ENCODE measurements at regions not wholly inside any gene's neighbourhood (a gene's known extent, or its start where the extent isn't known, plus 50 kb on each side); places are given as distances from the start of the nearest gene placed in this dataset.
"Not testable (repeated sequence)": the region's sequence is repeated elsewhere in the genome, so short reads cannot be mapped to it uniquely, and the experiment has no call there.

GRCh38 chr5:91256142-91256524 is 127.0 kb downstream of the ARRDC3 start:
- FAIRE-seq (no peak), DNase-seq (ENCODE audit: insufficient read length) (no peak)
- TF ChIP-seq POLR2A (IDR thresholded peaks at IDR 0.05; ENCODE audit: low read depth, low read length): no peak
- no peak for TF ChIP-seq TAF1 (IDR thresholded peaks at IDR 0.05; ENCODE audit: borderline replicate concordance, low read depth, low read length)
- TF ChIP-seq POLR2AphosphoS5 (IDR thresholded peaks at IDR 0.05; ENCODE audit: low read depth, low read length): no peak

GRCh38 chr5:91255396-91256141 is 127.5 kb downstream of the ARRDC3 start:
- FAIRE-seq (no peak), DNase-seq (ENCODE audit: insufficient read length) (no peak)
- no peak for TF ChIP-seq TAF1 (IDR thresholded peaks at IDR 0.05; ENCODE audit: borderline replicate concordance, low read depth, low read length)
- no peak for TF ChIP-seq POLR2AphosphoS5 (IDR thresholded peaks at IDR 0.05; ENCODE audit: low read depth, low read length)
- TF ChIP-seq POLR2A (IDR thresholded peaks at IDR 0.05; ENCODE audit: low read depth, low read length): no peak

GRCh38 chr5:91252916-91253315 is 130.2 kb downstream of the ARRDC3 start:
- DNase-seq (ENCODE audit: insufficient read length) (no peak), FAIRE-seq (no peak)
- TF ChIP-seq POLR2AphosphoS5 (IDR thresholded peaks at IDR 0.05; ENCODE audit: low read depth, low read length) (no peak), POLR2A (IDR thresholded peaks at IDR 0.05; ENCODE audit: low read depth, low read length) (no peak), TAF1 (IDR thresholded peaks at IDR 0.05; ENCODE audit: borderline replicate concordance, low read depth, low read length) (no peak)

GRCh38 chr5:91245871-91246270 is 137.2 kb downstream of the ARRDC3 start:
- TF ChIP-seq POLR2AphosphoS5 (IDR thresholded peaks at IDR 0.05; ENCODE audit: low read depth, low read length) (no peak), TAF1 (IDR thresholded peaks at IDR 0.05; ENCODE audit: borderline replicate concordance, low read depth, low read length) (no peak), POLR2A (IDR thresholded peaks at IDR 0.05; ENCODE audit: low read depth, low read length) (no peak)
- no peak for FAIRE-seq
- DNase-seq (ENCODE audit: insufficient read length): no peak

- no peak for FAIRE-seq
- TF ChIP-seq POLR2AphosphoS5 (IDR thresholded peaks at IDR 0.05; ENCODE audit: low read depth, low read length) (no peak), TAF1 (IDR thresholded peaks at IDR 0.05; ENCODE audit: borderline replicate concordance, low read depth, low read length) (no peak)
Measured at GRCh38 chr5:91245074-91245452, 138.1 kb downstream of the ARRDC3 start.

GRCh38 chr5:91244380-91245073 is 138.6 kb downstream of the ARRDC3 start:
- FAIRE-seq (peak; percentile 51), DNase-seq (ENCODE audit: insufficient read length) (no peak)
- TF ChIP-seq TAF1 (IDR thresholded peaks at IDR 0.05; ENCODE audit: borderline replicate concordance, low read depth, low read length) (no peak), POLR2AphosphoS5 (IDR thresholded peaks at IDR 0.05; ENCODE audit: low read depth, low read length) (no peak), POLR2A (IDR thresholded peaks at IDR 0.05; ENCODE audit: low read depth, low read length) (no peak)

More at GRCh38 chr5:91245074-91245452, 138.1 kb downstream of the ARRDC3 start:
- no peak for DNase-seq (ENCODE audit: insufficient read length)

GRCh38 chr5:91243852-91244251 is 139.3 kb downstream of the ARRDC3 start:
- no peak for DNase-seq (ENCODE audit: insufficient read length)
- TF ChIP-seq POLR2AphosphoS5 (IDR thresholded peaks at IDR 0.05; ENCODE audit: low read depth, low read length): no peak
- TF ChIP-seq TAF1 (IDR thresholded peaks at IDR 0.05; ENCODE audit: borderline replicate concordance, low read depth, low read length): no peak
- TF ChIP-seq POLR2A (IDR thresholded peaks at IDR 0.05; ENCODE audit: low read depth, low read length): no peak
- FAIRE-seq: no peak

- TF ChIP-seq TAF1 (IDR thresholded peaks at IDR 0.05; ENCODE audit: borderline replicate concordance, low read depth, low read length) (no peak), POLR2AphosphoS5 (IDR thresholded peaks at IDR 0.05; ENCODE audit: low read depth, low read length) (no peak), POLR2A (IDR thresholded peaks at IDR 0.05; ENCODE audit: low read depth, low read length) (no peak)
- DNase-seq (ENCODE audit: insufficient read length) (no peak), FAIRE-seq (no peak)
Measured at GRCh38 chr5:91243286-91243685, 139.8 kb downstream of the ARRDC3 start.

- DNase-seq (ENCODE audit: insufficient read length); FAIRE-seq: not testable (repeated sequence)
Measured at GRCh38 chr5:91241460-91241859, 141.7 kb downstream of the ARRDC3 start.

- DNase-seq (ENCODE audit: insufficient read length) (no peak), FAIRE-seq (no peak)
- TF ChIP-seq TAF1 (IDR thresholded peaks at IDR 0.05; ENCODE audit: borderline replicate concordance, low read depth, low read length): no peak
- no peak for TF ChIP-seq POLR2A (IDR thresholded peaks at IDR 0.05; ENCODE audit: low read depth, low read length)
- TF ChIP-seq POLR2AphosphoS5 (IDR thresholded peaks at IDR 0.05; ENCODE audit: low read depth, low read length): no peak
Measured at GRCh38 chr5:91240175-91240574, 142.9 kb downstream of the ARRDC3 start.

- TF ChIP-seq TAF1 (IDR thresholded peaks at IDR 0.05; ENCODE audit: borderline replicate concordance, low read depth, low read length) (no peak), POLR2A (IDR thresholded peaks at IDR 0.05; ENCODE audit: low read depth, low read length) (no peak), POLR2AphosphoS5 (IDR thresholded peaks at IDR 0.05; ENCODE audit: low read depth, low read length) (no peak)
- FAIRE-seq: no peak
- no peak for DNase-seq (ENCODE audit: insufficient read length)
Measured at GRCh38 chr5:91235271-91235694, 147.8 kb downstream of the ARRDC3 start.

- no peak for DNase-seq (ENCODE audit: insufficient read length)
- no peak for FAIRE-seq
- TF ChIP-seq POLR2A (IDR thresholded peaks at IDR 0.05; ENCODE audit: low read depth, low read length) (no peak), POLR2AphosphoS5 (IDR thresholded peaks at IDR 0.05; ENCODE audit: low read depth, low read length) (no peak), TAF1 (IDR thresholded peaks at IDR 0.05; ENCODE audit: borderline replicate concordance, low read depth, low read length) (no peak)
Measured at GRCh38 chr5:91232523-91232922, 150.6 kb downstream of the ARRDC3 start.
